HG03025 (cell line): ENCODE measurements at regions not wholly inside any gene's neighbourhood (a gene's known extent, or its start where the extent isn't known, plus 50 kb on each side); places are given as distances from the start of the nearest gene placed in this dataset.

ENCODE experiments used
- ATAC-seq: cut with Tn5 transposase; IDR thresholded peaks from one replicate; pipeline ENCODE4 v1.9.1; 2021; ENCODE audit warnings: mild to moderate bottlenecking, moderate library complexity; ENCODE audit not compliant: unreplicated experiment, low FRiP score

DNA sequence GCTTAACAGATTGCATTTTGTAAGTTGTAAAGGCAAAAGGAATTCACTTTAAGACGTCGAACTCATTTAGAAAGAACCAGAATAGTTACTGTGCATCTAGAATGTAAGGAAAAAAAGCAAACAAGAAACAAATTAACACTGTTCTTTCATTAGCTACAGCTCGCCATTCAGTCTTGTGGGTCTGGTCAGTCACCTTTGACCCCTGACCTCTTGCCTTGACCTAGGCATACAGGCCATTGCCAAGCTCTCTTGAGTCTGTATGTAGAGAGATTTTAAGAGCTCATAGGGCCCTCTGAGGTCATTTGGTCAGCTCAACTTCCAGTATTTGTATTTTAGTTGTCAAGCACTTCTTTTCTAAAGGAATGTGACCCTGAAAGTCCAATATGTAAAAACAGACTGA is 318.7 kb downstream of the DHX35 start:
- no peak for ATAC-seq

DNA sequence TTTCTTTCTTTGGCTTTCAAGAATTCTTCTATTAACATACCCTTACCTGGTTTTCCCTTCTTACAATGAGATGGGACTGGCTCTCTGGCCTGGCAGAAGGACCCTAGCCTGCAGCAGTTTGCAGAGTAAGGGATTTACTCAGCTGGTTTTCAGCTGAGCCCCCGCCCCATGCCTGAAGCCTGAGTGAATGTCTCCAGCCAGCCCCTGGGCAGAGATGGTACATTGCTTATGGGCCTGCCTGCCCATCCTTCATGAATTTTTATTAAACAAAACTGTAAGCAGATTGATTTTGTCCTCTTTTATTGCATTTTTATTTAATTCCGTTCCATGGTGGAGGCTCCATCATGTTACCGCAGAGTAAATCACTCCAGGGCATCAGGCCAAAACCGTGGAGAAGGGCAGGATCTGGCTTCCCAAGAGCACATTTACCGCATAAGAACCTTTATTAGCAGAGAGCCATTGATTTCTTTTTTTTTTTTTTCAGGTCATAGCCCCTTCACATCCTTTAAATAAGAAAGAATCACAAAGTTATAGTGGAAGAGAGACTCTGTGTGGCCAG is 316.2 kb downstream of the DHX35 start:
- ATAC-seq = no peak

DNA sequence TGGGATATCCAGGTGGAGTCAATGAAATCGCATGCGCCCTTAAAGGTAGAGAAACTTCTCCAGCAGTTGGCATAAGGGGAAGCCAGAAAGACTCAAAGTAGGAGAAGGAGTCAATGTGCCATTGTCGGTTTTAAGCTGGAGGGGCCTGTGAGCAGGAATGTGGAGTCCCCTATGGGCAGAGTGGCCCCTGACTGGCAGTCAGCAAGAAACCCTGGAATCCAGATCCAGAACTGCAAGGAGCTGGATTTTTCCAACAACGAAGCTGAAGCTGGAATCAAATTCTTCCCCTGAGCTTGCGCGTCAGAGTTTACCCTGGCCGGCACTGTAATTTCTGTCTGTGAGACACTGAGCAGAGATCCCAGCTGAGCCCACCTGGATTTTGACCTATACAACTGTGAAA is 315.0 kb downstream of the DHX35 start:
- no peak for ATAC-seq

DNA sequence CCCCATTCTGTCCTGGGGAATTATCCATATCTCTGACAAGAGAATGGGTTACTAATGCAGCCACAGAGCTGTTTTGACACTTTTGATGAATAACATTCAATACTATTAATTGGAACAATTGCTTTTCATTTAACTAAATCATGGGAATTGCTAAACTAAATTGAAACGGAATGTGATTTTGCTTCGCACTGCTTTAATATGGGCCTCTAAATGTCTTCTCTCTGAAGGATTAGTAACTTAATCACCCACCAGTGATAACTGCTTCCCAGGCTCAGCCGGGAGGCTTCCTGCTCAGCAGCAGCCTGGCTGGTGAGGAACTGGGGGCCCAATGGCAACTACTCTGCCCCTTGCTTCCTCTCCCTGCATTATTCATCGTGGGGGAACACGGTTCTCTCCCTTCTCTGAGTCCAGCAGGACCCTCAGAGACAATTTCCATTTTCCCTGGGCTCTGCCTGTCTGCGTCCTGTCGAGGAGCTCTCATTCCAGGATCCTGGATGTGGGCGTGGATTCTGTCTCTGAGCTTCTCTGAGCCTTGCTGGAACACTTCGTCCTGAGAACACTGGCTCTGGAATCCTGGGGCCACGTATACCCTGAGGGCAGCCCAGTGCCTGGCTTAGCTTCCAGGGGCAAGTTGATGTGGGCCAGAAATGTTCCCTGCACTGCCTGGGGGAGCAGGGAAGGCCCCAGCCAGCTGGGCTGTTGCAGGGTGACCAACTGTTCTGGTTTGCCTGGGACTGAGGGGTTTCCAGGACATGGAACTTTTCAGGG is 308.9 kb downstream of the DHX35 start:
- no peak for ATAC-seq

DNA sequence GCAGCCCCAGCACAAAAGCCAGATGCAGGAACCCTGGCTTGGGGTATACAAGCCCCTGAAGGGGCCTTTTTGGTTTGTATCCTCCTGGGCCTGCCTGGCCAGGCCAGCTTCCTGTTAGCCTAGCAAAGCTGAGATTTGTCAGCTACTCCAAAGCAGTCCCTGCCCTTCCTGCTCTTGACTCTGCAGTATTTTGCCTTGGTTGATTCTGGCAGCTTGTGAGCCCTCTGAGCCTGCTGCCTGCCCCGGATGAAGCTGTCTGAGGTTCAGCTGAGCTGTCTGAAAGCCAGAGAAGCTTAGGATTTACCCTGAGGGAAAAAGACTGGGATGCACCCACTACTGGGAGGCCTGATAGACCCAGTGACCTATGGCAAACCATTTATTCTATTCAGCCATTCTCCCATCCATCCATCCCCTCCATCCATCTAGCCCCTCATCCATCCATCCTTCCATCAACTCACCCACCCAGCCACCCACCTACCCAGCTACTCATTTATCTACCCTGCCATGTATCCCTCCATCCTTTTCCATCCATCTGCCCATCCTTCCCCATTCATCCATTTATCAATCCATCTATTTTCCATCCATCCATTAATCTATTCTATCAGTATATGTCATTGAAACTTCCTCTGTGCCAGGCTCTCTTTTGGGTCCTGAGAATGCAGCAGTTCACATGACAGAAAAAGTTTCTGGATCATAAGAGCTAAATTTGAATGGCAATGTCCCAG is 307.5 kb downstream of the DHX35 start:
- ATAC-seq = no peak

DNA sequence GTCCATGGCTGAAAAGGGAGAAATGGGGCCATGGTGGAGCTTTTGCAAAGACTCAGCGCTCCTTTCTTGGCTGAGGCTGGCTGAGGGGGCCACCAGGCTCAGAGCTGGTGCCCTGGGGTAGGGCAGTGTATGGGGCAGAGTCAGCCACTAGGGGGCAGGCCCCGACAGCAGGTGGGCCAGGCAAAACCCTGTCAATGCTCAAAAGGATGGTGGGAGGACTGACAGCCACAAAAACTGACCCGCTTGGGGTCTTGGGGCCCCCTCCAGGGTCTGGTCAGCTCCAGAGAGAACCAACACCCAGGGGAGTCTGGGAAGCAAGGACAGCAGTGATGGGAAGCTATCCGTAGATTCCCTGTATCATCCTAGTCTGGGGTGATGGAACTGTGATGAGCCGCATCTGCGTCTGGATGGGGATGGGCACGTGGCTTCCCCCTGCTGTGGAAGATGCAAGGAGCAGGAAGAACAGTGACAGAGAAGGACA is 306.9 kb downstream of the DHX35 start:
- no peak for ATAC-seq

DNA sequence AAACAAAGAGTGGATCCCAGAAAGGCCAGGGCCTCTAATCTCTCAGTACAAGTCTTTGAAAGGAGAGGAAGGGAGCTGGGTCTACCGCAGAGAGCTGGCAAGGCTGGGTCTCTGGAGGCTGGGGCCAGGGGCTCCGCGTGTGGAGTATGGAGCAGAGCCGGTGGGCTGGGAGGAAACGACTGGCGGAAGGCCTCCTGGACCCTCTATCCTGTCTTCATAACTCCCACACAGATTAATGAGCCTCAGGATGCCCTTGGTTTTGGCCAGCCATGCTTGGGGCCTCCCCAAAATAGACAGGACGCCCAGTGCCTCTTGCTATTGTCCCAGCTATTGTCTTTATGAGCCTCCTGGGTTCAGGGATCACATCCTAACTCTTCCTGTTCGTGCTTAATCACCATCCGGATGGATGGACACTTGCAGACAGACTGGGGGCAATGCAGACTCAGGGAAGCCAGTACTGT is 306.4 kb downstream of the DHX35 start:
- ATAC-seq = no peak

DNA sequence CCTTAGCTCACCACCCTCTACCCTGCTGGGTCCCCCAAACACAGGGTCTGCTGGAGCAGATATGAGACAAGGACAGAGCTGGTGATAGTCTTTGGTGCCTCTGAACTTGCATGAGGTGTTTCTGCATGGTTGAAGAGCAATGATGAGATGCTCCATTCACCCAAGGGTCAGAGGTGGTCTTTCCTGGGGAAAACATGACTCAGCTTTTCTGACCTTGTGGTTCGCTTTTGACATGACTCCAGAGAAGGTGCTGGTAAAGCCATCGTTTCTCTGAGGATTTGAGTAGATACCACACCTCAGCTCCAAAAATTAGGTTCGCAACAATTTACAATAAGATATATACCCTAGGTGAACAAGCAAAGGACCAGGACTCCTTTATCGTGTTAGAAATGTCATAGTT is 304.8 kb downstream of the DHX35 start:
- no peak for ATAC-seq

DNA sequence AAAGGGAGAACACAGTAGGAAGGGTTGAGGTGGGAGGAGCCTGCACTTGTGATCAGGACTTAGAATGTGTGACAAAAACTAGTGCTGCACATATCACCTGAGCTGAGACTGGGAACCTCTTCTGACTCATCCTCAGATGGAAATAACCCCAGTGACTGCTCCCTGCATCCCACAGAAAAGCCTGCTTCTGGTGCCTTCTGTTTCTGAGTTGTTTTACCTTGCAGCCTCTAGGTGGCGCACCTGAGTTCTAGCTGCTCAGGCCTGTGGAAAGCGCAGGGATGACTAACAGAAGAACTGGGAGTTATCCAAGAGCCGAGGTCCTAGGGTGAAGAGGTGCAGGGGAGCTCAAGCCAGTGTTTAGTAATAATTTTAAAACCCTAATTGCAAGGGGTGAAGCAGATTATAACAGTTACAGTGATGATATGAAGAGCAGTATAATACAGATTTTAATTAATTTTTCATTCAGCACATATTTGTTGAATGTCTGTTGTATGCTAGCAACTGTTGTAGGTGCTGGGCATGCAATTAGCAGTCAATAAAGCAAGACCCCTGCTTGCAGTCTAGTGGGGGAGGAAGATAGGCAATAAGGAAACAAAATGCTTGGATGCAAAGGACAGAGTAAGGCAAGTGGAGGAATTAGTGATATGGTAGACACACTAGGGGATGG is 302.5 kb downstream of the DHX35 start:
- ATAC-seq = no peak

DNA sequence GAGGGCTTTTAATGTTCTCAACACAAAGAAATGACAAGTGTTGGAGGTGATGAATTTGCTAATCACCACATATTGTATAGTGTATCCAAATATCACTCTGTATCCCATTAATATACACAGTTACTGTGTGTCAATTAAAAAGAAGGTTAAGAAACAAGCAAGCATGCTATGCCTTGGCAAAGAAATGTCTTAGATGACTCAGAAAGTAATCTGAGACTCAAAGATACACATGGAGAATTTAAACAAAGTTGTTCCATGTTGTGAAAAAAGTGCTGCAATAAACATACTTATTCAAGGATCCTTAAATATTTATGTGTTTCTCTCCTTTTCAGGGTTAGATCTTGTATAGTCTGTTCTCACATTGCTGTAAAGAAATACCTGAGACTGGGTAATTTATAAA is 300.9 kb downstream of the DHX35 start:
- ATAC-seq = no peak

DNA sequence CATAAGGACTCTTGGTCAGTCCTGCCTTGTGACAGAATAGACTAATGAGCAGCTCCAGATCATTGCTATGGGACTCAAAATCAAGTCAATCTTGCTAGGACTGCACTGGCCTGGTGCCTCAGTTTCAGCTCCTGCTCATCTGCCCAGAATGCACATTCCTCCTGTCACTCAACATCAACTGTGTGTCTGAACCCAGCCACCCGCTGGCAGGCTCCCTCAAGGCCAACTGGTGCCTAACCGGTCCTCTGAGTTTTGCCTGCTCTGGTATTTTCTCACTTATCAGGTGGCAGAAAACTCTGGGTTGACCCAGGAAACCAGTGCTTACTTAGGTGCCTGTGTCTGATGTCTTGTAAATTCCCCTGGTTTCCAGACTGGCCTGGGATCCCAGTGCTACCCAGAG is 297.7 kb downstream of the DHX35 start:
- no peak for ATAC-seq

DNA sequence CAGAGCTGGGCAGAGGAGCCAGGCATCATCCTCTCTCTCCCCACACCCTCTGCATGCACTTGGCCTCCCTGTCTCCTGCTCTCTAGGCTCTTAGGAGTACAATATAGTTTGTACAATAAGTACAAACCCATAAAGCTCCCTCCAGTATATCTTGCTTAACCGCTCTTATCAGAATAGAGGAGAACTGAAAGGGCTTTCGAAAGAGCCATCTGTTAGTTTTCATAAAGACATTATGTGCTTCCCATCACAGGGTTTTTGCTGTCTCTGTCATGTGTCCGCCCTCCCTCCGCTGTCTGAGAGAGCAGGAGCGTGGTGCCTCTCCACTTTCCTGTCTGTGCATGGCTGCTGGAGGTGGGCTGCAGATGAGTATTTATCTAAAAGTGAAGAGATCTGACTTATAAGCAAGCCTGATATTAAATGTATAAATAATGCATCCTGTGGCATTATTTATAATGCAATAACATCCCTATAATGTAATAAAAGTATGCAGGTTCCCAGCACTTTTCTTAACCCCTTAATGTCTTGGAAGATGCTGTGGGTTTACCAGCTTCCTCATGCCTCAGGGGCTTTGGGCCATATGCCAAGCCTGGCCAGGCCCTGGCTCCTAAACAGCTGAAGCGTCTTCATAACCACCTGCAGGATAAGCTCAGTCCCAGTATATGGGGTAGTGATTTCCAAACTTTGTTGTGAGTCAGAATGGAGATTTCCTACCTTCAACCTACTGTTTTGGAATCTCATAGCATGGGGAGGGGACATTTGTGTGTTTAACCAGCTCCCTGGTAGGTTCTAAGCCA is 297.1 kb downstream of the DHX35 start:
- ATAC-seq = no peak

DNA sequence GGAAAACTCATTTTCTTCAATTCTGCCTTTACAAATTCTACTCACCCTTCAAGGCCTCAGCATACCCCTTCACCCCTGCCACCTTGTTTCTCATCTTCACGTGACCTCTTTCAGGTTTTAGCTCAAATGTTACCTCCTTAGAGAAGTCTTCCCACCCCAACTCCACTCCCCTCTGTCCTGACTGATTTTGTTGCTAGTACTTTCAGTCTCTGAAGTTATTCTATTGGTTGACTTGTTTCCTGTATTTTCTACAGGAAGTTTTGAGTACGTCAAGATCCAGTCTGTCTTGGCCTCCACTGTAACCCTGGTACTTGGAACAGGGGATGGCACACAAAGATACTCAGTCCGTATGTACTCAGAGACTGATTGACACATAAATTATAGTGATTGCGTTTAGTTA is 296.1 kb downstream of the DHX35 start:
- ATAC-seq = no peak

DNA sequence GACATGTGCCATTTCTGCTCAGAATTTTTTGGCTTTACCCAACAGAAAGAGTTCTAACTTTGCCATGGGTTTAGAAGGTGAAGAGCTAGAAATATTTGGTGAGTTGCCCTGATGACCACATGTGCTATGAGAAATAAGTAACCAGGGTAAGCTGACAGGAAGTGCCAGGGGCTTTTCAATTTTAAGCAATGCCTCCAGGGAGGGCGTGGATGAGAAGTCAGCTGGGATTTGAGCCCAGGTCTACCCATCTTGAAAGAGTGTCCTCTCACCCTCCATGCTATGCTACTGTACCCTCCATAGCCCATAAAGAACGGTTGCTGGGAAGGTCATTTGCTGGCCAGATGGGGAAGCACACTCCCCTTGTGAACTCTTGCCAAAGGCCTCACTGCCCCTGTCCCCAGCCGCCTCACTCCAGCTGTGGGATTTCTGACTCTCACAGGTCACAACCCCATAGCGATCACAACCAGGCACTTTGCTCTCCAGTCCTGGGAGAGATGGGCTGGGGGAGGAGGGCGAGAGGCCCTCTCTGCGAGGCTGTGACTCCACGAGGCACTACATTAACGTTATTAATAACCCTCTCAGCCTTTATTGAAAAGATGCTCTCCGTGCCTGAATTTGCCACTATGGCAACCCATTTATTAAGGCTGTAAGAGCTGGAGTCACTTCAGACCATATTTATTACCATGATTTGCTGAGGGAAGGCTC is 291.1 kb downstream of the DHX35 start:
- ATAC-seq = no peak

DNA sequence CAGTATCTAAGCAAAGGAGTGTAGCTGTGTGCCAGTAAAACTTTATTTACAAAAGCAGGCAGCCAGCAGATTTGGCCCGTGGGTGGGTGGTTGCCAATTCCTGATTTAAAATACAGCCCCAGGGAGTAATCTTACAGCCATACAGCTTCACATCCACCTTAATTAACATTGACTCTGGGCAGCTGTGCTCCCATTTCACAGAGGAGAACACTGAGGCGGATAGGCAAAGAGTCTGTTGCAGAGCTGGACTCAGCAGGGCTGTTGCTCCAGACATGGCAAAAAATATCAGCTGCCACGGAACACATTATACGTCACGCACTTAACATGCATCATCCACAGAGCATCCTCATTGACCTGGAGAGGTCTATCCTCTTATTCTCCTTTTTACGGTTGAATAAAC is 289.9 kb downstream of the DHX35 start:
- ATAC-seq = no peak

DNA sequence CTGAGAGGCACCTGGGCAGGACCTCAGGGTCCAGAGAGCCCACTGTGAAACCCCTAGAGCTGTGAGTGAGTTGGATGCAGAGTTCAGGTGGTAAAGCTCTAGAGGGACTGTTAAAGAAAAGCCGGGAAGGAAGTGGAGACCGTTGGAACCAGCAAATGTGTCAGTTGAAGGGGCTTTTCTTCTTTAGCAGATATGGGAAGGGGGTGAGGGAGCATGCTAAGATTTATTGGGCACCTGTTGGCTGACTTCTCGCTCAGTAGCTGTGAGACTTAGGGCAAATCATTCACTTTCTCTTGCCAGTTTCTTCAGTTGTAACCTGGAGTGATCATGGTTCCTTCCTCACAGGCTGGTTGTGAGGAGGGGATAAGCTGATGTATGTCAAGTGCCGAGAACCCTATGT is 287.7 kb downstream of the DHX35 start:
- no peak for ATAC-seq

DNA sequence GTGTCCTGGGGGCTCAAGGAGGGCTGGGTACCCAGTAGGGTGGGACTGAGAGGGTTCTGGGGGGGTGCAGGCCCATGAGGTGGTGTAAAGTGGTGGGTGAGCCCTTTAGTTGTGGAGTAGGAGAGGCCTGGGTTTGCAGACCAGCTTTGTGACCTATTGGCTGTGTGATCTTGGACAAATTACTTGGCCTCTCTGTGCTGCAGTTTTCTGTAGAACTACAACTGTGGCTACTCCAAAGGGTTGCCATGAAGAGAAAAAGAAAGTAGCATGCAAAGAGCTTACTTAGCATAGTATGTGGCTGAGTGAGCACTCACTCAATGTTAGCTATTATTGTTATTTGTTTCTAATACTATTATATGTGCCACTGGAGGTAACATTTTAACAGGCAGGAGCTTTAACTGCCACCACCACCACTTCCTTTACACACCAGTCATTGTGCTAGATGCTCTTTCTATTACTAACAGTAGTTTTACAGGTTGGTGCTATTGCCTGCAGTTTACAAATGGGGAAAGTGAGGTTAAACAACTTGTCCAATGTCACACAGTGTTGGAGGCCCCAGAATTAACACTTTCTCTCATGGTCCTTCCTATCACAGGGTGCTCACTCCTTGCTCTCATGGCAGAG is 286.8 kb downstream of the DHX35 start:
- ATAC-seq = no peak

DNA sequence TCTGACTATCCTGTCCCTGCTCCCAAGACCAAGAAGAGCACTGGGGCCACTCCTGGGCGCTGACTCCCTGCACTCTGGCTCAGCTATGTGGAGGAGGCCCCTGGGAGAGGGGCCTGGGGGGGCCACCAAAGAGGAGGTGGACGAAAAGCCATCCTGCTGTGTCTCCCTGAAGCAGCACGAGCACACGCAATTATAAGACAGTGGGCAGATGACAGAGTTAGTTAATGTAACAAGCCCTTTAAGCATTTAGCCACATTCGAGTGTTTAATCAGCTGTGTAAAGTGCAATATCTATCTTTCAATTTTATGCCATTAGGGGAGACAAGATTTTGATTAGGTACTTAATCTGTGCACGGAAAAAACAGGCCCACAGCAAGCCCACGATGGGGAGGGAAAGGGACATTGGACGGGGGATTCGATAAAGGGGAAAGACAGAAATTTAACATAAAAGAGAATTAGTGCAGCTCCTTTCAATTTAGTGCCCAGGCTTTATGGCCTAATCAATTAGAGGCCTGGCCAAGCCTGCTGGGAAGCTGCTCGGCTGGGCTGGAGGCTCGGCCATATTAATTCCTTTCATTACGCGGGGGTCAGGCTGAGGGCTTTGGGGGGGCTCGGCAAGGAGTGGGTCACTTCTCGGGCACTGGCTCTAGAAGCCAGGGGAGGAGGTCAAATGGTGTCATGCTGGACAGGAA is 286.2 kb downstream of the DHX35 start:
- ATAC-seq = no peak

DNA sequence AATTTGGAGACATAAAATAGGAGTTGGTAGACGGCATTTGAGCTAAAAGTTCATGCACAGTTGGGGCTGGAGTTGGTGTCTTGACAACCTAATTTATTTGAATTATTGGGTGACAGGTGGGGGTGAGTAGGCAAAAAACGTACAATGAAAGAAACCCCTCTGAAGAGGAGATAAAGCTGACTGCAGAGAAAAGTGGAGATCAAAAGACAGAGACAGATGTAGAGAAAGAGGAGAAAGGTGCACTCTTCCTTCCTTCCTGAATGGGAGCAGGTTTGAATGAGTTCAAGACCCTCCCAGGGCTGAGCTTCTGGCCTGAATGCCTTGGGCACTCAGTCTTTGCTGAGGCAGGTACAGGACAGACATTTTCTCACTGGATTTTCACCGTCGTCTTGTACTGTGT is 284.3 kb downstream of the DHX35 start:
- no peak for ATAC-seq
